ENCODE measurements at regions not wholly inside any gene's neighbourhood (a gene's known extent, or its start where the extent isn't known, plus 50 kb on each side); places are given as distances from the start of the nearest gene placed in this dataset.

DNA sequence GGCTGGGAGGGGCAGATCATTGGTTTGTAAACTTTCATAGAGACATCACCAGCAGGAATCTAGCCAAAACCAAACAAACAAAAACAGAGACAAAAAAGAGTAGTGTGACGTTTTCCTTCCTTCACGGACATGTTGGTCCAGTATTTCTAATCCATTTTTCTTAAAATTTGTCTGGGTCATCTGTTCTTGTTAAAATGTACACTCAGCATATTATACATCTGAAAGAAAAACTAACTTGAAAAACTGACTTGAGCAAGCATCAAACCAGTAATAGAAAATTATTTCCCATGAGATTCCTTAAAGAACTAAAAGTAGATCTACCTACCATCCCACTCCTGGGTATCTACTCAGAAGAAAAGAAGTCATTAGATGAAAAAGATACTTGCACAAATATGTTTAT lies 164.2 kb downstream of the KLF6 start:
- Histone ChIP-seq H3K27ac (no peak overlapping the region), H3K9me3 (peaks cover 0 to 3% of the 10 kb centered on the region in 2 donors), H3K36me3 (no peaks in the 10 kb centered on the region), H3K4me1 (peaks cover 0 to 6% of the 10 kb centered on the region in 2 donors), H3K27me3 (no peaks in the 10 kb centered on the region), H3K4me3 (no peak overlapping the region)
- intact Hi-C loops (cut with DNase I; ENCODE audit: low total_unique reads): no loop called here
- DNase-seq: no peak
- no peak for TF ChIP-seq POLR2A (IDR thresholded peaks at IDR 0.05)
- TF ChIP-seq, protein P1, sequence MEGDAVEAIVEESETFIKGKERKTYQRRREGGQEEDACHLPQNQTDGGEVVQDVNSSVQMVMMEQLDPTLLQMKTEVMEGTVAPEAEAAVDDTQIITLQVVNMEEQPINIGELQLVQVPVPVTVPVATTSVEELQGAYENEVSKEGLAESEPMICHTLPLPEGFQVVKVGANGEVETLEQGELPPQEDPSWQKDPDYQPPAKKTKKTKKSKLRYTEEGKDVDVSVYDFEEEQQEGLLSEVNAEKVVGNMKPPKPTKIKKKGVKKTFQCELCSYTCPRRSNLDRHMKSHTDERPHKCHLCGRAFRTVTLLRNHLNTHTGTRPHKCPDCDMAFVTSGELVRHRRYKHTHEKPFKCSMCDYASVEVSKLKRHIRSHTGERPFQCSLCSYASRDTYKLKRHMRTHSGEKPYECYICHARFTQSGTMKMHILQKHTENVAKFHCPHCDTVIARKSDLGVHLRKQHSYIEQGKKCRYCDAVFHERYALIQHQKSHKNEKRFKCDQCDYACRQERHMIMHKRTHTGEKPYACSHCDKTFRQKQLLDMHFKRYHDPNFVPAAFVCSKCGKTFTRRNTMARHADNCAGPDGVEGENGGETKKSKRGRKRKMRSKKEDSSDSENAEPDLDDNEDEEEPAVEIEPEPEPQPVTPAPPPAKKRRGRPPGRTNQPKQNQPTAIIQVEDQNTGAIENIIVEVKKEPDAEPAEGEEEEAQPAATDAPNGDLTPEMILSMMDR (IDR thresholded peaks at IDR 0.05): no peak

DNA sequence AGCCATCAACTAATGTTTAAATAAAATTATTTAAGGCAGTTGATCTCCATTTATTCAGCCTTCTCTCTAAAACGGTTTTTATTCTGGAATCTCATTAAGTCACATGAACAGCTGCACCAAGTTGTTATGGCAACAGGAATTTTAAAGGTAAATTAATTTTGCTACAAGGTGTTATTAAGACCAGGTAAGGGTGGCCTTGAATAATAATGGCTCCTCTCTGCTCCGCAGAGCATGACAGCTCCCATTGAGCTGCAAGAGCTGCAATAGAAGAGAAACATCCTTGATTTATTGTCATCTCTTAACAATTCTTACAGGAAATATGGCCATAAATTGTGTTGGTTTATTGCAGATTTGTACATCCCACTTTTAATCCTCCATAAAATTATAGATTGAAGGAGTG lies 165.8 kb downstream of the KLF6 start:
- Histone ChIP-seq H3K27me3 (no peaks in the 10 kb centered on the region), H3K36me3 (no peaks in the 10 kb centered on the region), H3K9me3 (peaks cover 0 to 3% of the 10 kb centered on the region in 2 donors), H3K4me3 (no peak overlapping the region), H3K27ac (no peak overlapping the region), H3K4me1 (peaks cover 0 to 6% of the 10 kb centered on the region in 2 donors)
- intact Hi-C loops (cut with DNase I; ENCODE audit: low total_unique reads): no loop called here
- TF ChIP-seq POLR2A (IDR thresholded peaks at IDR 0.05): no peak
- TF ChIP-seq, protein P1 (IDR thresholded peaks at IDR 0.05): no peak
- DNase-seq: no peak

DNA sequence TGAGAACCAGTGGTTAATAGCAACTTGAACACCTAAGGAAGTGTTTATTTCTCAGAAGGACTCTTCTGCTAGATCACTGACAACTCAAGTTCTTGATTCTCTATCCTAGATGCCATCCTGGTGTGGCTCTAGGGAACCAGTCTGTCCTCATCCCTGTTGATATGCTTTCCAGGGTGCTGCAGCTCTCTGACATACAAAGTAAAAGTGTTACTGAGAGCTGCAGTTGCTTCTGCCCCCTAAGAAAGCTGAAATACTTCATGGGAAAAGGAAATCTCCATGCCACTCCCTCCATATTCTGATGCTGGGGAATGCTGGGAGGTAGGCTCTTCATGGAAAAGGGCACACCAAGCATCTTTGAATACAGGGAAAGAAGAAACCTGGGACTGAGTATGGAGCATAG lies 168.1 kb downstream of the KLF6 start:
- Histone ChIP-seq H3K27me3 (no peaks in the 10 kb centered on the region), H3K36me3 (no peaks in the 10 kb centered on the region)
- intact Hi-C loops (cut with DNase I; ENCODE audit: low total_unique reads): no loop called here

DNA sequence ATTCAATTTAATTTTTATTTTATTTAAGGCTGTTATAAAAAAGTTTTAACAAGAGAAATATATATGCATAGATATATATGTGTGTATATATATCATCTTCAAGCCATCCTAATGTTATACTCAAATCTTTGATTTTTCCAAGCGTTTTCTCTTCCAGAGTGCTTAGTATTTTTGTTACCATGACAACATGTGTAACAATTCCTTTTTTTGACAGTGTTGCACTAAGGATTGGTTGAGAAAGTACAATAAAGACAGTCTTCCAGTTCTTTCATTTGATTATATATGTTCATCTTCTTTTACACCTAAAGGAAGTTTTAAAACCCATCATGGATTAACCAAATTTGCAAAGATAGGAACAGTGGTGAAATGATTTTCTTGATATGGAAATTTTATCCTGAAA lies 171.7 kb downstream of the KLF6 start:
- no peak overlapping the region for H3K27ac ChIP-seq
- H3K27me3 ChIP-seq: no peaks in the 10 kb centered on the region
- no peak for TF ChIP-seq POLR2A (IDR thresholded peaks at IDR 0.05)
- TF ChIP-seq, protein P1 (IDR thresholded peaks at IDR 0.05): no peak
- no peak for DNase-seq
- intact Hi-C loops (cut with DNase I; ENCODE audit: low total_unique reads): no loop called here
- H3K4me1 ChIP-seq: no peaks in the 10 kb centered on the region
- H3K4me3 ChIP-seq: no peak overlapping the region
- peaks cover 0 to 8% of the 10 kb centered on the region in 2 donors for H3K9me3 ChIP-seq
- H3K36me3 ChIP-seq: no peaks in the 10 kb centered on the region

More for the DNA sequence above, 168.1 kb downstream of the KLF6 start:
- TF ChIP-seq POLR2A (IDR thresholded peaks at IDR 0.05): no peak
- TF ChIP-seq, protein P1 (IDR thresholded peaks at IDR 0.05): no peak
- no peak for DNase-seq
- Histone ChIP-seq H3K4me3 (no peak overlapping the region), H3K9me3 (peaks cover 0 to 3% of the 10 kb centered on the region in 2 donors), H3K27ac (no peak overlapping the region), H3K4me1 (no peaks in the 10 kb centered on the region)

DNA sequence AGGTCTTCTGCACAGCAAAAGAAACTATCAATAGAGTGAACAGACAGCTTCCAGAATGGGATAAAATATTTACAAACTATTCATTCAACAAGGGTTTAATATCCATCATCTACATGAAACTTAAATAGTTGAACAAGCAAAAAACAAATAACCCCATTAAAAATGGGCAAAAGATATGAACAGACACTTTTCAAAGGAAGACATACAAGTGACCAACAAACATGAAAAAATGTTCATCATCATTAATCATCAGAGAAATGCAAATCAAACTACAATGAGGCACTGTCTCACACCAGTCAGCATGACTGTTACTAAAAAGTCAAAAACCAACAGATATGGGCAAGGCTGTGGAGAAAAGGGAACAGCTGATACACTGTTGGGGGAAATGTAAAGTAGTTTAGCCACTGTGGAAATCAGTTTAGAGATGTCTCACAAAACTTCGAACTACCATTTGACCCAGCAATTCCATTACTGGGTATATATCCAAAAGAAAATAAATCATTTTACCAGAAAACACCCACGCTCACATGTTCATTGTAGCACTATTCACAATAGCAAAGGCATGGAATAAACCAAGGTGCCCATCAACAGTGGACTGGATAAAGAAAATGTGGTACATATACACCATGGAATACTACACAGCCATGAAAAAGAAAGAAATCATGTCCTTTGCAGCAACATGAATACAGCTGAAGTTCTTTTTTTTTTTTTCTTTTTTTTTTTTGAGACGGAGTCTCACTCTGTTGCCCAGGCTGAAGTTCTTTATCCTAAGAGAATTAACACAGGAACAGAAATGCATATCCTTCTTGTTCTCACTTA lies 172.6 kb downstream of the KLF6 start:
- no peak overlapping the region for H3K4me3 ChIP-seq
- no peaks in the 10 kb centered on the region for H3K27me3 ChIP-seq
- TF ChIP-seq, protein P1 (IDR thresholded peaks at IDR 0.05): no peak
- no peak for TF ChIP-seq POLR2A (IDR thresholded peaks at IDR 0.05)
- H3K4me1 ChIP-seq: no peaks in the 10 kb centered on the region
- H3K27ac ChIP-seq: no peak overlapping the region
- peaks cover 0 to 15% of the 10 kb centered on the region in 2 donors for H3K9me3 ChIP-seq
- intact Hi-C loops (cut with DNase I; ENCODE audit: low total_unique reads): no loop called here
- H3K36me3 ChIP-seq: no peaks in the 10 kb centered on the region
- no peak for DNase-seq
